Stimulated activated CD8-positive, alpha-beta memory T cell treated with anti-CD3 and anti-CD28 coated beads, Interleukin-15, amount 100 ng/mL, for 48 hours (primary cell): ENCODE measurements at regions not wholly inside any gene's neighbourhood (a gene's known extent, or its start where the extent isn't known, plus 50 kb on each side); places are given as distances from the start of the nearest gene placed in this dataset.

ENCODE experiments used
- DNase-seq, 2 donors: peaks; one replicate each; pipeline ENCODE4 v3.0.0-alpha.2; 2020; ENCODE audit warnings: low read depth in 2 of 2

GRCh38 chr6:167755461-167755860 is 71.2 kb upstream of the AFDN start:
- no peak for DNase-seq

- no peak for DNase-seq
Observed at GRCh38 chr6:167756597-167756996, 70.1 kb upstream of the AFDN start.

GRCh38 chr6:167757249-167757648 is 69.5 kb upstream of the AFDN start:
- DNase-seq = no peak

GRCh38 chr6:167757821-167758220 is 68.9 kb upstream of the AFDN start:
- no peak for DNase-seq

- DNase-seq = no peak
Observed at GRCh38 chr6:167758309-167759023, 68.2 kb upstream of the AFDN start.

GRCh38 chr6:167759206-167759605 is 67.5 kb upstream of the AFDN start:
- DNase-seq = no peak

- no peak for DNase-seq
Observed at GRCh38 chr6:167759912-167760311, 66.8 kb upstream of the AFDN start.

GRCh38 chr6:167760979-167761793 is 65.5 kb upstream of the AFDN start:
- DNase-seq = no peak

GRCh38 chr6:167761794-167762258 is 64.9 kb upstream of the AFDN start:
- DNase-seq = no peak

- no peak for DNase-seq
Observed at GRCh38 chr6:167762259-167762962, 64.3 kb upstream of the AFDN start.

- no peak for DNase-seq
Observed at GRCh38 chr6:167763056-167763944, 63.4 kb upstream of the AFDN start.

- no peak for DNase-seq
Observed at GRCh38 chr6:167764215-167764614, 62.5 kb upstream of the AFDN start.

GRCh38 chr6:167764713-167765479 is 61.8 kb upstream of the AFDN start:
- no peak for DNase-seq

- DNase-seq = no peak
Observed at GRCh38 chr6:167766986-167767714, 59.6 kb upstream of the AFDN start.

GRCh38 chr6:167767715-167768107 is 59.0 kb upstream of the AFDN start:
- no peak for DNase-seq

GRCh38 chr6:167768471-167769215 is 58.1 kb upstream of the AFDN start:
- DNase-seq = no peak

- DNase-seq = no peak
Observed at GRCh38 chr6:167769408-167770190, 57.1 kb upstream of the AFDN start.

- no peak for DNase-seq
Observed at GRCh38 chr6:167770291-167770955, 56.3 kb upstream of the AFDN start.
